Effector CD8-positive, alpha-beta T cell (primary cell): ENCODE measurements at regions not wholly inside any gene's neighbourhood (a gene's known extent, or its start where the extent isn't known, plus 50 kb on each side); places are given as distances from the start of the nearest gene placed in this dataset.
"Not testable (repeated sequence)": the region's sequence is repeated elsewhere in the genome, so short reads cannot be mapped to it uniquely, and the experiment has no call there.

Experiments
- DNase-seq: peaks from one replicate; lab custom pipeline; 2025; lab: John Stamatoyannopoulos, UW

GRCh38 chr6:3961581-3962215, 112.5 kb downstream of the FAM50B start:
- DNase-seq = no peak

- DNase-seq = no peak
Measured at GRCh38 chr6:3962291-3963280, 113.4 kb downstream of the FAM50B start.

GRCh38 chr6:3963426-3963825, 114.3 kb downstream of the FAM50B start:
- no peak for DNase-seq

GRCh38 chr6:3965071-3965718, 113.7 kb downstream of the FAM217A start:
- no peak for DNase-seq

- DNase-seq = no peak
Measured at GRCh38 chr6:3966426-3966825, 112.5 kb downstream of the FAM217A start.

GRCh38 chr6:3970097-3970496, 108.8 kb downstream of the FAM217A start:
- no peak for DNase-seq

- DNase-seq = not testable (repeated sequence)
Measured at GRCh38 chr6:3973152-3973551, 105.8 kb downstream of the FAM217A start.

GRCh38 chr6:3977875-3978711, 100.8 kb downstream of the FAM217A start:
- peak; percentile 24 for DNase-seq

GRCh38 chr6:3978966-3979365, 100.0 kb downstream of the FAM217A start:
- DNase-seq = not testable (repeated sequence)

- no peak for DNase-seq
Measured at GRCh38 chr6:3981917-3982316, 97.0 kb downstream of the FAM217A start.

- DNase-seq = no peak
Measured at GRCh38 chr6:3983778-3984177, 95.2 kb downstream of the FAM217A start.

GRCh38 chr6:3984494-3984893, 94.4 kb downstream of the FAM217A start:
- DNase-seq = no peak

GRCh38 chr6:3986241-3986640, 92.7 kb downstream of the FAM217A start:
- no peak for DNase-seq

GRCh38 chr6:3987053-3987452, 91.9 kb downstream of the FAM217A start:
- DNase-seq = no peak

GRCh38 chr6:3987576-3987975, 91.4 kb downstream of the FAM217A start:
- DNase-seq = no peak

- DNase-seq = peak; percentile 54
Measured at GRCh38 chr6:3990692-3991491, 88.0 kb downstream of the FAM217A start.

GRCh38 chr6:3991941-3992340, 87.0 kb downstream of the FAM217A start:
- no peak for DNase-seq

- DNase-seq = no peak
Measured at GRCh38 chr6:3996349-3996748, 82.6 kb downstream of the FAM217A start.

- DNase-seq = no peak
Measured at GRCh38 chr6:3997177-3997770, 81.7 kb downstream of the FAM217A start.
